ENCODE measurements at regions not wholly inside any gene's neighbourhood (a gene's known extent, or its start where the extent isn't known, plus 50 kb on each side); places are given as distances from the start of the nearest gene placed in this dataset.
A peak's percentile ranks its signal among the peaks of the same experiment; 100 is the strongest.
"Not testable (repeated sequence)": the region's sequence is repeated elsewhere in the genome, so short reads cannot be mapped to it uniquely, and the experiment has no call there.

DNA sequence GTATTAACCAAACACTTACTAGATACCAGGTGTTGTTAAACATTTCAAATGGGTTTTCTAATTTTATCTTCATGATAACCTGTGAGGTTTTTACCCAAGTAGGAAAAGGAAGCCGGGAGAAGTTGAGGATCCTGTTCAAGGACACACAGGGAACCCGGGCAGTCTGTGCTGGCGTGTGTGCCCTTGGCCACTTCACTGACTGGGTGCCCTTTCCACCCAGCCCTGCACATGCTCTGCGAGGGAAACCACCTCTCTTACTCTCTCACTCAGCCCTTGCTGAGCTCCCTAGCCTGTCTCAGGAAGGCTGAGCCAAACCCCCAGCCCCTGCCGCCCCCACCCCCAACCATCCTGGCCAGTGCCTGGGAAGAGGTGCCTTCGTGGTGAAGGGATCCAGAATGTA, 51.8 kb downstream of the TEX44 start:
- DNase-seq: no peak

DNA sequence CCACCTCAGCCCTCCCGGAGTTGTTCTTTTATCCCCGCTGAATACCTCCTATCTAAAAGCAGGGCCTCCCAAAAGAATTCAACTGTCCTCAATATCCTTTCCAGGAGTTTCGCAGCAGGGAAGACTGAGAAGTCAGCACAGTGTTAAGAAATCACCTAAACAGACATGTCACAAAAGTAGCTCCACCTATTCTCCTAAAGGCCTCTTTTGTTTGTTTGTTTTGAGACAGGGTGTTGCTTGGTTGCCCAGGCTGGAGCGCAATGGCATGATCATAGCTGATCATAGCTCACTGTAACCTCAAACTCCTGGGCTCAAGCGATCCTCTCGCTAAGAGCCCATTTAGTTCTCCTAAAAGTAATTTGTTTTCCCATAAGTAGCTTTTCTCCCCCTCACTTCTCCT, 53.8 kb downstream of the TEX44 start:
- no peak for DNase-seq

DNA sequence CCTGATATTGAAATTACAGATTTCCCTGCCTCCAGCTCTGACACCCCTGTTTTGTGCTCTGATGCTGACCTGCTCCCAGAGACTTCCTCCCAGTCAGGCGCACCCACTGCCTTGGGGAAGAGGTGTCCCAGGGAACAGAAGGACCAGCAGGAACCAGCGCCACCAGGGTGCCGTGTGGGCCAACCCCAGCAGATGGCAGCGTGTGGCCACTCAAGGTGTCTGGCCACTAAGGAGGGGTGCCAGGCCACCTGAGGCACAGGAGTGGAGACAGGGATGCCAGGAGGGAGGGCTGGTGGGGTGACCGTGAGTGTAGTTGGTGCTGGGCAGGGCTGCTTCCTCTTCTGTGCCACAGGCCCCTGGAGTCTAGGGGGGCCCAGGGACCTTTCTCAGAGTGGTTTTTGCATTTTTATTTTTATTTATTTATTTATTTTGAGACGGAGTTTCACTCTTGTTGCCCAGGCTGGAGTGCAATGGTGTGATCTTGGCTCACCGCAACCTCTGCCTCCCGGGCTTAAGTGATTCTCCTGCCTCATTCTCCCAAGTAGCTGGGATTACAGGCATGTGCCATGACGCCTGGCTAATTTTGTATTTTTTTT, 56.0 kb downstream of the TEX44 start:
- DNase-seq: peak; percentile 84

DNA sequence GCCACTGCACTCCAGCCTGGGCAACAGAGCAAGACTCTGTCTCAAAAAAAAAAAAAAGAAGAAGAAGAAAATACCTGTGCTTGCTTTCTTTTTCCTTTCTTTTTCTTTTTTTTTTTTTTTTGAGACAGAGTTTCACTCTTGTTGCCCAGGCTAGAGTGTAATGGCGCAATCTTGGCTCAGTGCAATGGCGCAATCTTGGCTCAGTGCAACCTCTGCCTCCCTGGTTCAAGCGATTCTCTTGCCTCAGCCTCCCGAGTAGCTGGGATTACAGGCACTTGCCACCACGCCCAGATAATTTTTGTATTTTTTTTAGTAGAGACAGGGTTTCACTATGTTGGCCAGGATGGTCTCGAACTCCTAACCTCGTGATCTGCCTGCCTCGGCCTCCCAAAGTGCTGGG, 56.8 kb upstream of the PTMA start:
- DNase-seq: not testable (repeated sequence)

DNA sequence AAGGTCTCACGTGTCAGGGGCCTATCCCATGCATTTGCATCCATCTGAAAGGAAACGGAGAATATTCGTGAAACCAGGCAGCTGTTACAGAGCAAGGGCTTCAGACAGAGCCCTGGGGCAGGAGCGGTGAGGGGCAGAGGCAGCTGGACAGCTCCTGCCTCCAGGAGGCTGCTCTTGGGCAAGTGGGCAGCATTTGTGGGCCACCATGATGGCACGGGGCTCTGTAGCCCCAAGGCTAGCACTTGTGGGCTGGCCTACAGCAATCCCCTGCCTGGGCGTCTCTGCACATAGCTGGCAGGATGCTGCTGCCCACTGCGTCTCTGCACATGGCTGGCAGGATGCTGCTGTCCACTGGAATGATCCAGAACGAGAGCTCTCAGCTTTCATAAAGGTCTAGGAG, 52.8 kb upstream of the PTMA start:
- DNase-seq: no peak

DNA sequence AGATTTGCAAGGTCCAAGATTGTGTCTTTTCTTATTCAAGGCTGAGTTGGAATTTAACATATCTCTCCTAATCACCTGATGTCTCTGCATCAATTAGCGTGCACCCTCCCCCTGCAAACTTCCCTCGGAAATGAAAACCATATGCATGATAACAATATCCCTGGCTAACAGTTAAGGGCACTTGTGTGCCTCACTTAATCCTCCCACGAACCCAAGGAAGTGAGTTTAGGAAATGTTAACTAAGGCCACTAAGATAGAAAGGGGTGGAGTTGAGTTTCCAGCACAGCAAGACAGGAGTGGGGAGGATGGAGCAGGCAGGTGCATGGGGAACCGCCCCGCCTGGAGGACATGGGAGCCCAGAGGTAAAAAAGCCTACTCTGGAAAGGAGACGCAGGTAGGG, 52.4 kb upstream of the PTMA start:
- no peak for DNase-seq

Measured in hematopoietic multipotent progenitor cell treated with erythropoietin and hydrocortisone succinate and interleukin-3 and kit ligand, for 6 days (in vitro differentiated cells).